ENCODE measurements at regions not wholly inside any gene's neighbourhood (a gene's known extent, or its start where the extent isn't known, plus 50 kb on each side); places are given as distances from the start of the nearest gene placed in this dataset.
"Not testable (repeated sequence)": the region's sequence is repeated elsewhere in the genome, so short reads cannot be mapped to it uniquely, and the experiment has no call there.

- no peak for DNase-seq
- in situ Hi-C loops (cut with HindIII; ENCODE audit: low pct_ligation_motif_present, low pct_unique_long_range_greater_than_20kb, low sequenced_read_pairs) = no loop called here
Observed at GRCh38 chr3:8164145-8164544, 337.5 kb upstream of the LMCD1 start.

GRCh38 chr3:8166014-8166413 lies 335.6 kb upstream of the LMCD1 start:
- in situ Hi-C loops (cut with HindIII; ENCODE audit: low pct_ligation_motif_present, low pct_unique_long_range_greater_than_20kb, low sequenced_read_pairs) = no loop called here

GRCh38 chr3:8170971-8171508 lies 330.6 kb upstream of the LMCD1 start:
- no peak for DNase-seq
- in situ Hi-C loops (cut with HindIII; ENCODE audit: low pct_ligation_motif_present, low pct_unique_long_range_greater_than_20kb, low sequenced_read_pairs) = no loop called here

More at GRCh38 chr3:8166014-8166413, 335.6 kb upstream of the LMCD1 start:
- DNase-seq = no peak

GRCh38 chr3:8173892-8174291 lies 327.7 kb upstream of the LMCD1 start:
- no peak for DNase-seq
- in situ Hi-C loops (cut with HindIII; ENCODE audit: low pct_ligation_motif_present, low pct_unique_long_range_greater_than_20kb, low sequenced_read_pairs) = no loop called here

- DNase-seq; in situ Hi-C loops (cut with HindIII; ENCODE audit: low pct_ligation_motif_present, low pct_unique_long_range_greater_than_20kb, low sequenced_read_pairs): not testable (repeated sequence)
Observed at GRCh38 chr3:8176759-8177483, 324.7 kb upstream of the LMCD1 start.

- DNase-seq; in situ Hi-C loops (cut with HindIII; ENCODE audit: low pct_ligation_motif_present, low pct_unique_long_range_greater_than_20kb, low sequenced_read_pairs): not testable (repeated sequence)
Observed at GRCh38 chr3:8178516-8178915, 323.1 kb upstream of the LMCD1 start.

GRCh38 chr3:8182904-8183303 lies 318.7 kb upstream of the LMCD1 start:
- in situ Hi-C loops (cut with HindIII; ENCODE audit: low pct_ligation_motif_present, low pct_unique_long_range_greater_than_20kb, low sequenced_read_pairs) = no loop called here
- no peak for DNase-seq

GRCh38 chr3:8183627-8184026 lies 318.0 kb upstream of the LMCD1 start:
- no peak for DNase-seq
- in situ Hi-C loops (cut with HindIII; ENCODE audit: low pct_ligation_motif_present, low pct_unique_long_range_greater_than_20kb, low sequenced_read_pairs) = no loop called here

GRCh38 chr3:8186213-8186612 lies 315.4 kb upstream of the LMCD1 start:
- DNase-seq = no peak
- in situ Hi-C loops (cut with HindIII; ENCODE audit: low pct_ligation_motif_present, low pct_unique_long_range_greater_than_20kb, low sequenced_read_pairs) = no loop called here

- in situ Hi-C loops (cut with HindIII; ENCODE audit: low pct_ligation_motif_present, low pct_unique_long_range_greater_than_20kb, low sequenced_read_pairs) = no loop called here
- no peak for DNase-seq
Observed at GRCh38 chr3:8187996-8188395, 313.6 kb upstream of the LMCD1 start.

GRCh38 chr3:8189051-8189450 lies 312.6 kb upstream of the LMCD1 start:
- in situ Hi-C loops (cut with HindIII; ENCODE audit: low pct_ligation_motif_present, low pct_unique_long_range_greater_than_20kb, low sequenced_read_pairs) = no loop called here
- no peak for DNase-seq

- no peak for DNase-seq
- in situ Hi-C loops (cut with HindIII; ENCODE audit: low pct_ligation_motif_present, low pct_unique_long_range_greater_than_20kb, low sequenced_read_pairs) = no loop called here
Observed at GRCh38 chr3:8191406-8191805, 310.2 kb upstream of the LMCD1 start.

- in situ Hi-C loops (cut with HindIII; ENCODE audit: low pct_ligation_motif_present, low pct_unique_long_range_greater_than_20kb, low sequenced_read_pairs) = no loop called here
- DNase-seq = no peak
Observed at GRCh38 chr3:8197384-8197783, 304.2 kb upstream of the LMCD1 start.

GRCh38 chr3:8198605-8199004 lies 303.0 kb upstream of the LMCD1 start:
- in situ Hi-C loops (cut with HindIII; ENCODE audit: low pct_ligation_motif_present, low pct_unique_long_range_greater_than_20kb, low sequenced_read_pairs) = no loop called here
- no peak for DNase-seq

- in situ Hi-C loops (cut with HindIII; ENCODE audit: low pct_ligation_motif_present, low pct_unique_long_range_greater_than_20kb, low sequenced_read_pairs) = no loop called here
- no peak for DNase-seq
Observed at GRCh38 chr3:8200996-8201395, 300.6 kb upstream of the LMCD1 start.

GRCh38 chr3:8201886-8202285 lies 299.7 kb upstream of the LMCD1 start:
- DNase-seq = no peak
- in situ Hi-C loops (cut with HindIII; ENCODE audit: low pct_ligation_motif_present, low pct_unique_long_range_greater_than_20kb, low sequenced_read_pairs) = no loop called here

- in situ Hi-C loops (cut with HindIII; ENCODE audit: low pct_ligation_motif_present, low pct_unique_long_range_greater_than_20kb, low sequenced_read_pairs) = no loop called here
- DNase-seq = no peak
Observed at GRCh38 chr3:8204331-8204730, 297.3 kb upstream of the LMCD1 start.

GRCh38 chr3:8204853-8205650 lies 296.6 kb upstream of the LMCD1 start:
- DNase-seq = no peak
- in situ Hi-C loops (cut with HindIII; ENCODE audit: low pct_ligation_motif_present, low pct_unique_long_range_greater_than_20kb, low sequenced_read_pairs) = no loop called here

- in situ Hi-C loops (cut with HindIII; ENCODE audit: low pct_ligation_motif_present, low pct_unique_long_range_greater_than_20kb, low sequenced_read_pairs) = no loop called here
- DNase-seq = no peak
Observed at GRCh38 chr3:8205881-8206280, 295.7 kb upstream of the LMCD1 start.

Data from ACHN (cell line).